Stimulated activated naive CD8-positive, alpha-beta T cell treated with anti-CD3 and anti-CD28 coated beads, Interleukin-15, Interleukin-2, amounts not matched to agents 100 U/mL and 50 U/mL, for 24 hours (primary cell): ENCODE measurements at regions not wholly inside any gene's neighbourhood (a gene's known extent, or its start where the extent isn't known, plus 50 kb on each side); places are given as distances from the start of the nearest gene placed in this dataset.
"Not testable (repeated sequence)": the region's sequence is repeated elsewhere in the genome, so short reads cannot be mapped to it uniquely, and the experiment has no call there.

Source experiments
- ATAC-seq: fragments of 150-1000 bp; cut with Tn5 transposase; one replicate; pipeline ENCODE4 v1.10.0; 2021
- DNase-seq: peaks from one replicate; pipeline ENCODE4 v3.0.0; 2021

GRCh38 chr16:51244887-51245657 is 94.0 kb upstream of the SALL1 start:
- ATAC-seq (no peak), DNase-seq (no peak)

- DNase-seq, result no peak
Observed at GRCh38 chr16:51243936-51244436, 92.9 kb upstream of the SALL1 start.

GRCh38 chr16:51242296-51242994 is 91.4 kb upstream of the SALL1 start:
- no peak for DNase-seq
- no peak for ATAC-seq

More at GRCh38 chr16:51243936-51244436, 92.9 kb upstream of the SALL1 start:
- no peak for ATAC-seq

- DNase-seq (no peak), ATAC-seq (no peak)
Observed at GRCh38 chr16:51239196-51239595, 88.1 kb upstream of the SALL1 start.

- ATAC-seq (no peak), DNase-seq (no peak)
Observed at GRCh38 chr16:51237861-51238378, 86.8 kb upstream of the SALL1 start.

- ATAC-seq (no peak), DNase-seq (no peak)
Observed at GRCh38 chr16:51237207-51237606, 86.1 kb upstream of the SALL1 start.

GRCh38 chr16:51236583-51236982 is 85.5 kb upstream of the SALL1 start:
- DNase-seq (no peak), ATAC-seq (no peak)

GRCh38 chr16:51231702-51232101 is 80.6 kb upstream of the SALL1 start:
- ATAC-seq, result no peak
- DNase-seq, result no peak

- DNase-seq, ATAC-seq: not testable (repeated sequence)
Observed at GRCh38 chr16:51230035-51230434, 79.0 kb upstream of the SALL1 start.

- DNase-seq, result no peak
- no peak for ATAC-seq
Observed at GRCh38 chr16:51228097-51228659, 77.1 kb upstream of the SALL1 start.

GRCh38 chr16:51225878-51226277 is 74.8 kb upstream of the SALL1 start:
- ATAC-seq, result no peak

GRCh38 chr16:51224317-51224716 is 73.2 kb upstream of the SALL1 start:
- no peak for ATAC-seq

More at GRCh38 chr16:51225878-51226277, 74.8 kb upstream of the SALL1 start:
- no peak for DNase-seq

GRCh38 chr16:51222016-51222415 is 70.9 kb upstream of the SALL1 start:
- DNase-seq (no peak), ATAC-seq (no peak)

More at GRCh38 chr16:51224317-51224716, 73.2 kb upstream of the SALL1 start:
- DNase-seq, result no peak

- DNase-seq, result no peak
- no peak for ATAC-seq
Observed at GRCh38 chr16:51211148-51211547, 60.1 kb upstream of the SALL1 start.

GRCh38 chr16:51210087-51210486 is 59.0 kb upstream of the SALL1 start:
- DNase-seq, result no peak
- ATAC-seq, result no peak

- DNase-seq (no peak), ATAC-seq (no peak)
Observed at GRCh38 chr16:51201604-51202003, 50.5 kb upstream of the SALL1 start.
